Medulla oblongata (tissue), 1 donor: ENCODE measurements at regions not wholly inside any gene's neighbourhood (a gene's known extent, or its start where the extent isn't known, plus 50 kb on each side); places are given as distances from the start of the nearest gene placed in this dataset.

Experiments used
- DNase-seq: peaks from one replicate; pipeline ENCODE4 v3.0.0-alpha.2; 2015; ENCODE audit errors: extremely low spot score

DNA sequence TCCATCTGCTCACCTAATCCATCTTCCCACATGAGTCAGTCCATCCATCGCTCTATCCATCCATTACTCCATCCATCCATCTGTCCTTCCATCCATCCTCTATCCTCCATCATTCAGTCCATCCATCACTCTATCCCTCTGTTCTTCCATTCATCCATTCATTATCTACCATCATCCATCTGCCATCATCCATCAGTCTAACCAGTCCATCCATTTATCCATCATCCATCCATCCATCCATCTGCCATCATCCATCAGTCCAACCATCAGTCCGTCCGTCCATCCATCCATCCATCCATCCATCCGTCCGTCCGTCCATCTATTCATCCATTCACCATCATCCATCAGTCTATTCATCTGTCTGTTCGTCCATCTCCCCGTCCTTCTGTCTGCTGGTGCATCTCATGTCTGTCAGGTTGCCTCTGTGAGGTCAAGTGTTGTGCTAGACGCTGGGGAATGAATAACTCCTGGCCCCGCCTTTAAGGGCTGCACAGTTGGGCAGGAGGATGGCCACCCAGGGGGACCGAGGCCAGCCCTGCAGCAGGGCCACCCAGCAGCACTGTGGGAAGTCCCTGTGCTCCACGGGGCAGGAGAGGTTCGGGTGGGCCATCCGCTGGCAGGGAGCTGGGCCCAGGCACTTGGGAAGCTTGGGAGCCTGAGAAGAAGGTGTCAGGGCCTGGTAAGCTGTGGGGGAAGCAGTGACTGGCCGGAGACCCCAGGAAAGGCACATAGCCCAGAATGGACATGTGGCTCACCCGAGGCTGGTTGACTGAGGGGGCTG, 137.1 kb downstream of the CTTN start:
- no peak for DNase-seq

- DNase-seq = no peak
Measured at GRCh38 chr11:70536051-70536877, 137.9 kb downstream of the CTTN start.

DNA sequence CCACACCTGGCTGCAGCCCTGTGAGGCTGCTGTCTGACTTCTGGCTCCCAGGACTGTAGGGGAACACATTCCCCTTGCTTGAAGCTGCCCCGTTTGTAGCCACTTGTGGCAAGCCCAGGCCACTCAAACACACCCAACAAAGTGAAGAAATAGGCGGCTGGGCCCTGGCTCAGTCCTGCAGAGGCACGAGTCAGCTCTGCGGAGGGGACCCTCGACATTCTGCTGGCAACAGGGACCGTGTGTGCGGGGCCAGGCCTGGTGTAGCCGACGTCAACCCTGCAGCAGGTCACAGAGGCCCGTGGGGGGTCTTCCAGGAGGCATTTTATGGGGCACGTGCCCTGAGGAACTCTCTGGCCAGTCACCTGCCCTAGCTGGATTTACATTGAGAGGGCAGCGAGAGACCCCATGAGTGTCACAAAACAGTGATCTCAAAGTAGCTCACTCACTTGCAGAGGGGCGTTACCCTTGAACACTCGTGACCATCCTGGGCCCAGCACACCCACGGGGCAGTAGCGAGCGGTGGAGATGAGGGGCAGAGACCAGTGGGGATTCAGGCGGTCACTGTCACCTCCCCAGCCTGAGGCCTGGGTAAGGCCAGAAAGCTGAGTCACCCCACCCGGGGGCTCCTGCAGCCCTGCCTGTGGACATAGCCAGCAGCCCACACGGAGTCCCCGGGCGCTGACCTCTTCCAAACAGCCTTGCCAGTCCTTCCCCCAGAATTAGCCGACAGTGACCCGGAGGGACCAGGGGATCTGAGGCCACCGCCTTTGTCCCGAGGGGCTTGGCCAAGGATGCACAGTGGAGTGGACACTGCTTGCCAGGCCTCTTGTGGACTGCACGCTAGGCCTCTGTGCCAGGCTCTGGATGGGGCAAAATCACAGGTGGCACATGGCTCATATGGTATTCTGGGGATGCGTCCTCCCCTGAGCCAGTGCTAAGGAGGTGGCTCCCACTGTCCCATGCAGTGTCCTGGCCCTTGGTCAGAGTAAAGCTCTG, 139.5 kb downstream of the CTTN start:
- no peak for DNase-seq

DNA sequence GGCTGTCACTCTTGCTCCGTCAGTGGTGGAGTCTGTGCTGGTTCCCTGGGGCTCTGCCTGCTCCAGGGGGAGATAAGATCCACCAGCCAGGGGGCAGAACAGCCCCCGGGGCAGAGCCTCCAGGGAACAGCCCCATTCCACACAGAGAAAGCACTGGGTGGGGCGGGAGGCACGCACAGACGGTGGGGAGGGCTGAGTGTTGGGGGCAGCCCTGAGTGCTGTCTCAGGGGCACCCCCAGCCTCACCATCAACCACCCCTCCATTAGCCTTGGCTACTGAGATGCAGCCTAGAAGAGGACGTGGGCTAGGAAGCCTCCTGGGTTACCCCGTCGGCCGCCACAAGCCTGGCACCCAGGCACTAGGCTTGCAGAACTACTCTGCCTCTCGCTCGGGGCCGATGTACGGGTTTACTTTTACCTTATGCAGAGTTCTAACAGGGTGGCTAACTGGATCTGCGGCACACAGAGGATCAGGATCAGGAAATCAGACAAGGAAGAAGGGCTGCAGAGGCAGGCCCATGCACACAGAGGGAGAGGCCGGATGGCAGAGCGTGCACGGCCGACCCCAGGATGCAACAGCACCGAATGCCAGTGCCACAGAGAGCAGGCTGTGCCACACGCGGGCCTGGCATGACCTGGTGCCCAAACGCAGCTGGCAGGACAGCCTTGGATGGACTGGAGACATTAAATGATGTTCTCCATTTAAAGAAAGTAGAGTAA, 140.5 kb downstream of the CTTN start:
- no peak for DNase-seq

GRCh38 chr11:70539360-70540095, 141.2 kb downstream of the CTTN start:
- DNase-seq = no peak

GRCh38 chr11:70540196-70540595, 141.9 kb downstream of the CTTN start:
- DNase-seq = no peak

DNA sequence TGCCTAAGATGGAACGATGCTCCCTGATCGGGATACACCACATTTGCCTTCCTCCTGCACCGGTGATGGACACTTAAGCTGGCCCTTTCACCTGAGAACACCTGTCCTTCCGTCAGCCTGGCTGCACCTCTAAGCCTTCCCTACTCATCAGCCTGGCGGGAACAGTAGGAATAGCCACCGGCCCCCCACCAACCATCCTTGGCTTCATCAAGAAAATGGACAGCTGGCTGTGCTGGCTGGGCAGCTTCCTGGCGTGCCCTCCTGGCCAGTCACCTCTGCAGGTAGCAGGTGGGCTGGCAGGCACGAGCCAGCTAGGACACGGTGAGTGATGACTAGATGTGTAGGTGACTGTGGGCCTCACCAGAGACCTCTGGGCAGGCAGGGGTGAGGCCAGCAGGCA, 142.8 kb downstream of the CTTN start:
- no peak for DNase-seq

GRCh38 chr11:70541699-70542098, 143.4 kb downstream of the CTTN start:
- DNase-seq = no peak

GRCh38 chr11:70542406-70542805, 144.1 kb downstream of the CTTN start:
- no peak for DNase-seq

- DNase-seq = no peak
Measured at GRCh38 chr11:70542811-70543210, 144.5 kb downstream of the CTTN start.

GRCh38 chr11:70543611-70544010, 145.3 kb downstream of the CTTN start:
- no peak for DNase-seq

DNA sequence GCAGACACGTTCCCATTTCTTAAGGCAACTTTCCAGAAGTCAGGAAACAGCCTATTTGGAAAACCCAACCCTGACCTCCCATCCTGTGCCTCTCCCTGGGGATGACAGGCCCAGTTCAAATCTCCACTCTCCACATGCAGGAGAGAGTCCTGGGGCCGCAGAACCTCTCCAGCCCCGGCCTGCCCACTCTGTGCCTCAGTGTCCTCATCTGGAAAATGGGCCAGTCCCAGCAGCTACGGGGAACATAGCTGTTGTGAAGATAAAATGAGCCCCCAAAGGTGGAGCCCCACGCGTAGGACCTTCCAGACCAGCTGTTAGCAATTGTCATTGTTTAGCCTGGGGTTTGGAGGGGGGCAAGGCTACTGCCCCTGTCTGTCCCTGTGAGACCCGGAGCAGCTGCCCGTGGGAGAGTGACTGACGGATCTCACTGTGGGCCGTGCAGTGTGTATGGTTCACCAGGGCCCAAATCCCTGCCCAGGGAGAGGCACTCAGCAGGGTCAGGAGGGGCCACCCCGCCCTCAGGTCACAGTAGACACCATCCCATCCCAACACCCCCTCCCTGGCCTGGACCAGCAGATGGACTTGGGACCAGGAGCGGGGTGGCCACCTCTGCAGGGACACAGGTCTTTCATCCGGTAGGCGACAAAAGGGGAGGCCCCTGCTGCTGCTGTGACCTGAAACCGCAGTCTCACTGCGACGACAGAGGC, 145.9 kb downstream of the CTTN start:
- no peak for DNase-seq

- DNase-seq = peak; percentile 21
Measured at GRCh38 chr11:70544774-70545609, 146.7 kb downstream of the CTTN start.

- no peak for DNase-seq
Measured at GRCh38 chr11:70545610-70545912, 147.2 kb downstream of the CTTN start.

- no peak for DNase-seq
Measured at GRCh38 chr11:70546191-70546940, 148.0 kb downstream of the CTTN start.

GRCh38 chr11:70547386-70547785, 149.1 kb downstream of the CTTN start:
- no peak for DNase-seq

GRCh38 chr11:70547821-70548670, 149.7 kb downstream of the CTTN start:
- no peak for DNase-seq
